CD14-positive monocyte (primary cell): ENCODE measurements at regions not wholly inside any gene's neighbourhood (a gene's known extent, or its start where the extent isn't known, plus 50 kb on each side); places are given as distances from the start of the nearest gene placed in this dataset.

Source experiments
- DNase-seq, 3 donors: peaks; one replicate each; pipeline ENCODE4 v3.0.0-alpha.2; 2011 to 2022
- H2AFZ ChIP-seq: 2 replicates; pipeline ENCODE4 v1.6.0; 2012; ENCODE audit warnings: mild to moderate bottlenecking, low read depth, low read length, inconsistent platforms; ENCODE audit not compliant: insufficient read depth, poor library complexity, severe bottlenecking
- H3K27ac ChIP-seq, 2 donors: 1 replicate in 1 of 2; 2 replicates in 1 of 2; pipeline ENCODE4 v1.5.1; 2012 to 2013; ENCODE audit warnings: low read length in 2 of 2, control low read depth in 1 of 2, inconsistent platforms in 1 of 2, low read depth in 1 of 2, mild to moderate bottlenecking in 1 of 2
- H3K27me3 ChIP-seq, 2 donors: one replicate each; pipeline versions ENCODE4 v1.6.0 to v1.6.1; 2011 to 2013; ENCODE audit warnings: low read length in 2 of 2; ENCODE audit not compliant: control insufficient read depth in 2 of 2, insufficient read depth in 2 of 2
- H3K36me3 ChIP-seq, 2 donors: replicated peaks in 1 of 2; 1 replicate in 1 of 2; 2 replicates in 1 of 2; pipeline versions ENCODE4 v1.5.1 to v1.6.1; 2012 to 2013; ENCODE audit warnings: low read length in 2 of 2, control low read depth in 1 of 2, inconsistent platforms in 1 of 2, mild to moderate bottlenecking in 1 of 2; ENCODE audit not compliant: insufficient read depth in 2 of 2, control insufficient read depth in 1 of 2
- H3K4me1 ChIP-seq, 2 donors: 1 replicate in 1 of 2; 2 replicates in 1 of 2; pipeline versions ENCODE4 v1.5.1 to v1.6.1; 2012 to 2013; ENCODE audit warnings: low read length in 2 of 2, control low read depth in 1 of 2, inconsistent platforms in 1 of 2, mild to moderate bottlenecking in 1 of 2, moderate library complexity in 1 of 2; ENCODE audit not compliant: insufficient read depth in 2 of 2, control insufficient read depth in 1 of 2
- H3K4me2 ChIP-seq: replicated peaks from 2 replicates; pipeline ENCODE3; 2012; ENCODE audit warnings: low read length, moderate library complexity, mild to moderate bottlenecking; ENCODE audit not compliant: poor library complexity, severe bottlenecking; ENCODE audit errors: extremely low read depth
- H3K4me3 ChIP-seq, 3 experiments: fragments of 200-600 bp in 1 of 3; sonication (generic) in 1 of 3; replicated peaks in 1 of 3; 1 replicate in 2 of 3; 2 replicates in 1 of 3; pipeline ENCODE4 v1.5.1; 2011 to 2013; ENCODE audit warnings: low read length in 3 of 3, mild to moderate bottlenecking in 3 of 3, control low read depth in 2 of 3, low read depth in 2 of 3, inconsistent platforms in 1 of 3, moderate library complexity in 1 of 3
- H3K79me2 ChIP-seq: 2 replicates; pipeline ENCODE4 v1.6.0; 2012; ENCODE audit warnings: mild to moderate bottlenecking, control low read depth, inconsistent platforms, low read length, moderate library complexity; ENCODE audit not compliant: insufficient read depth
- H3K9ac ChIP-seq: 2 replicates; pipeline ENCODE4 v1.6.0; 2017; ENCODE audit warnings: low read length, mild to moderate bottlenecking; ENCODE audit not compliant: insufficient read depth, poor library complexity, severe bottlenecking
- H3K9me3 ChIP-seq, 2 donors: replicated peaks in 1 of 2; 1 replicate in 1 of 2; 2 replicates in 1 of 2; pipeline versions ENCODE4 v1.5.1 to v1.6.1; 2012 to 2013; ENCODE audit warnings: low read length in 2 of 2, control low read depth in 1 of 2; ENCODE audit not compliant: control insufficient read depth in 1 of 2, insufficient read depth in 1 of 2
- H4K20me1 ChIP-seq: 2 replicates; pipeline ENCODE4 v1.6.0; 2012; ENCODE audit warnings: mild to moderate bottlenecking, low read length, control low read depth, moderate library complexity; ENCODE audit not compliant: insufficient read depth
- H3K27ac Mint-ChIP-seq, 7 donors: one replicate each; pipeline ENCODE4 v1.8.0; 2020; ENCODE audit warnings: mild to moderate bottlenecking in 7 of 7, mixed read lengths in 7 of 7, moderate library complexity in 6 of 7, inconsistent platforms in 2 of 7
- H3K27me3 Mint-ChIP-seq, 3 donors: one replicate each; pipeline ENCODE4 v1.8.0; 2021 to 2022; ENCODE audit warnings: low read depth in 3 of 3, mild to moderate bottlenecking in 3 of 3, mixed read lengths in 3 of 3, moderate library complexity in 3 of 3, inconsistent platforms in 1 of 3
- H3K36me3 Mint-ChIP-seq, 2 donors: one replicate each; pipeline ENCODE4 v1.8.0; 2020; ENCODE audit warnings: mixed read lengths in 2 of 2, inconsistent platforms in 1 of 2, mild to moderate bottlenecking in 1 of 2
- H3K4me1 Mint-ChIP-seq: one replicate; pipeline ENCODE4 v1.8.0; 2020; ENCODE audit warnings: mild to moderate bottlenecking, mixed read lengths
- H3K4me3 Mint-ChIP-seq, 2 donors: one replicate each; pipeline ENCODE4 v1.8.0; 2020; ENCODE audit warnings: mild to moderate bottlenecking in 2 of 2, mixed read lengths in 2 of 2, moderate library complexity in 1 of 2
- H3K9me3 Mint-ChIP-seq, 7 donors: one replicate each; pipeline ENCODE4 v1.8.0; 2020 to 2022; ENCODE audit warnings: mixed read lengths in 7 of 7, mild to moderate bottlenecking in 6 of 7, moderate library complexity in 6 of 7, inconsistent platforms in 2 of 7
- WGBS: methylation state at CpG from one replicate; pipeline ENCODE4 v1.1.5; 2013; ENCODE audit warnings: missing lambda C conversion rate; ENCODE audit not compliant: insufficient coverage; 5-methylcytosine and 5-hydroxymethylcytosine counted together
- intact Hi-C, 2 donors: fragments of 100-400 bp; cut with micrococcal nuclease; formaldehyde crosslinking; loops; one replicate each; pipeline versions ENCODE4 v1.15.0 to v1.15.1; 2023
- TF ChIP-seq, protein P1 (sequence below): fragments of 200-600 bp; IDR thresholded peaks from one replicate; pipeline ENCODE4 v1.8.0; 2022; ENCODE audit warnings: antibody characterized with exemption, mild to moderate bottlenecking

DNA sequence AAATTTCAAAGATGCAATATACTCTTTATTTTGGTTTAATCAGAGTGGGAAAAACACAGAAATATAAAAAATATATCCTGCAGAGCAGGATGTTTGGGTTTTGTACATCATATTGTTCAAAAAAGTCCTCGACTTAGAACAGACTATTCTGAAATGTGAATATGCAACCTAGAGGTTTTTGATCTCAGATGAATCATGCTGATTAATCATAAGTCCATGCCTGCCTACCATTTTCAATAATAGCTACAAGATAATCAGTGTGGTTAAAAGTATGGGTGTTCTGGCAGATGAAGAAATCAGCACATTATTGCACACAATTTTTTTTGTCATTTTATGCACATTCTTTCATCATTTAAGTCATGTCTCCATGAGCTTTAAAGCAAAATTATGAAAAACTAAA is 1261.0 kb upstream of the NXPH2 start:
- H4K20me1 ChIP-seq, result no peaks in the 10 kb centered on the region
- H3K36me3 Mint-ChIP-seq, result no peaks in the 10 kb centered on the region
- DNase-seq, result no peak
- H3K9ac ChIP-seq, result no peak overlapping the region
- no peaks in the 10 kb centered on the region for H3K4me1 Mint-ChIP-seq
- H3K27ac ChIP-seq, result no peak overlapping the region
- no peaks in the 10 kb centered on the region for H3K27me3 ChIP-seq
- H3K79me2 ChIP-seq, result no peaks in the 10 kb centered on the region
- H3K27me3 Mint-ChIP-seq, result no peaks in the 10 kb centered on the region
- H3K36me3 ChIP-seq, result no peaks in the 10 kb centered on the region
- TF ChIP-seq, protein P1, sequence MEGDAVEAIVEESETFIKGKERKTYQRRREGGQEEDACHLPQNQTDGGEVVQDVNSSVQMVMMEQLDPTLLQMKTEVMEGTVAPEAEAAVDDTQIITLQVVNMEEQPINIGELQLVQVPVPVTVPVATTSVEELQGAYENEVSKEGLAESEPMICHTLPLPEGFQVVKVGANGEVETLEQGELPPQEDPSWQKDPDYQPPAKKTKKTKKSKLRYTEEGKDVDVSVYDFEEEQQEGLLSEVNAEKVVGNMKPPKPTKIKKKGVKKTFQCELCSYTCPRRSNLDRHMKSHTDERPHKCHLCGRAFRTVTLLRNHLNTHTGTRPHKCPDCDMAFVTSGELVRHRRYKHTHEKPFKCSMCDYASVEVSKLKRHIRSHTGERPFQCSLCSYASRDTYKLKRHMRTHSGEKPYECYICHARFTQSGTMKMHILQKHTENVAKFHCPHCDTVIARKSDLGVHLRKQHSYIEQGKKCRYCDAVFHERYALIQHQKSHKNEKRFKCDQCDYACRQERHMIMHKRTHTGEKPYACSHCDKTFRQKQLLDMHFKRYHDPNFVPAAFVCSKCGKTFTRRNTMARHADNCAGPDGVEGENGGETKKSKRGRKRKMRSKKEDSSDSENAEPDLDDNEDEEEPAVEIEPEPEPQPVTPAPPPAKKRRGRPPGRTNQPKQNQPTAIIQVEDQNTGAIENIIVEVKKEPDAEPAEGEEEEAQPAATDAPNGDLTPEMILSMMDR, result no peak
- no peak overlapping the region for H3K4me3 Mint-ChIP-seq
- no peaks in the 10 kb centered on the region for H3K4me1 ChIP-seq
- no peak overlapping the region for H3K4me3 ChIP-seq
- intact Hi-C loops, result no loop called here
- no peak overlapping the region for H3K4me2 ChIP-seq
- peaks cover 8 to 11% of the 10 kb centered on the region in 2 donors for H3K9me3 ChIP-seq
- no peak overlapping the region for H2AFZ ChIP-seq
- no CpG with 5 or more reads among the region's 1 CpG for WGBS
- no peak overlapping the region for H3K27ac Mint-ChIP-seq
- H3K9me3 Mint-ChIP-seq, result peaks cover 0 to 11% (median 3%) of the 10 kb centered on the region in 7 donors

DNA sequence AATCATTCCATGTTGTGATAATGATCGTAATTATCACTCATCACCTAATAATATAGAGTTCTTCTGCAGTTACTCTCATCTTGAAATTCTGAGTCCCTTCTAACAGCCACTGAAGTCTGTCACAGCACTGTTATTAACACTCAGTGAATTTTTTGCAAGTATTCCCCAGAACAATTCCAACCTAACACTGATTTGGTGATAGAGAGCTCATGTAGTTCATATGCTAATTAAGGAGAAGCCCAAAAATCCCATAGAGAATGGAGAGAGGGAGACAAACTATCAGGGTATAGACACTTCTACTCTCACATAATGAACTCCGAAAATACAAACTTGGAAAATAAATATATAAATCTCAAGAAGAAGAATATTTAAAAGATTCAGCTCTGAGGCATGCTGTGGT is 1253.4 kb upstream of the NXPH2 start:
- no peaks in the 10 kb centered on the region for H3K4me1 Mint-ChIP-seq
- H3K4me3 ChIP-seq, result no peak overlapping the region

More for the DNA sequence above, 1253.4 kb upstream of the NXPH2 start:
- Histone ChIP-seq H3K27me3 (no peaks in the 10 kb centered on the region), H3K27ac (no peak overlapping the region), H3K9me3 (peaks cover 5 to 14% of the 10 kb centered on the region in 2 donors), H3K36me3 (no peaks in the 10 kb centered on the region), H3K79me2 (no peaks in the 10 kb centered on the region), H3K4me2 (no peak overlapping the region), H2AFZ (no peak overlapping the region), H3K4me1 (no peaks in the 10 kb centered on the region), H3K9ac (no peak overlapping the region), H4K20me1 (no peaks in the 10 kb centered on the region)
- Mint-ChIP-seq H3K9me3 (peaks cover 0 to 8% (median under 1%) of the 10 kb centered on the region in 7 donors), H3K27me3 (no peaks in the 10 kb centered on the region), H3K36me3 (no peaks in the 10 kb centered on the region), H3K4me3 (no peak overlapping the region), H3K27ac (no peak overlapping the region)
- WGBS, result no CpG with 5 or more reads among the region's 2 CpGs
- intact Hi-C loops, result no loop called here
- TF ChIP-seq, protein P1, result no peak
- DNase-seq, result no peak
